IMR-90 (cell line): ENCODE measurements at regions not wholly inside any gene's neighbourhood (a gene's known extent, or its start where the extent isn't known, plus 50 kb on each side); places are given as distances from the start of the nearest gene placed in this dataset.

Source experiments
- ATAC-seq: fragments of 200-7000 bp; cut with Tn5 transposase; 2 replicates; pipeline ENCODE4 v1.9.1; 2020; ENCODE audit warnings: low read depth, mild to moderate bottlenecking, moderate library complexity
- BruUV-seq: library from RNA; stranded (reverse); fragments of 400-500 nt; replicated peaks from 2 replicates; lab custom pipeline; 2021; lab: Mats Ljungman, UMichigan
- CTCF ChIA-PET: fragments of 300-600 bp; formaldehyde crosslinking; extraction: SDS; loops from one replicate; lab custom pipeline; 2021; ENCODE audit warnings: antibody characterized with exemption; lab: Yijun Ruan, JAX
- POLR2A ChIA-PET: fragments of 300-600 bp; sonication (Branson Sonifier 250); formaldehyde crosslinking; loops from one replicate; lab custom pipeline; 2022; ENCODE audit warnings: antibody characterized with exemption; ENCODE audit not compliant: unreplicated experiment; lab: Charles Lee
- DNase-seq: peaks from one replicate; pipeline ENCODE4 v3.0.0; 2013
- H2AFZ ChIP-seq: replicated peaks from 2 replicates; pipeline ENCODE3; 2013; ENCODE audit warnings: low read length, mild to moderate bottlenecking; ENCODE audit not compliant: poor library complexity
- H2AK5ac ChIP-seq: 2 replicates; pipeline ENCODE4 v1.6.1; 2013; ENCODE audit warnings: low read depth, low read length, inconsistent platforms
- H2AK9ac ChIP-seq: replicated peaks from 2 replicates; pipeline ENCODE3; 2013; ENCODE audit warnings: mild to moderate bottlenecking, low read depth, low read length, moderate library complexity; ENCODE audit not compliant: poor library complexity
- H2BK120ac ChIP-seq: 2 replicates; pipeline ENCODE4 v1.6.1; 2013; ENCODE audit warnings: low read depth, low read length, inconsistent platforms
- H2BK15ac ChIP-seq: 3 replicates; pipeline ENCODE4 v1.6.1; 2013; ENCODE audit warnings: low read depth, low read length, inconsistent platforms
- H2BK20ac ChIP-seq: 2 replicates; pipeline ENCODE4 v1.6.1; 2013; ENCODE audit warnings: low read depth, mild to moderate bottlenecking, inconsistent platforms, low read length, moderate library complexity
- H2BK5ac ChIP-seq: 2 replicates; pipeline ENCODE4 v1.6.1; 2013; ENCODE audit warnings: mild to moderate bottlenecking, low read depth, low read length, inconsistent platforms; ENCODE audit not compliant: poor library complexity, severe bottlenecking
- H3K14ac ChIP-seq: replicated peaks from 2 replicates; pipeline ENCODE4 v1.6.1; 2013; ENCODE audit warnings: low read depth, low read length, inconsistent platforms
- H3K18ac ChIP-seq: 2 replicates; pipeline ENCODE4 v1.6.1; 2013; ENCODE audit warnings: low read depth, low read length, control low read depth
- H3K23ac ChIP-seq: 2 replicates; pipeline ENCODE4 v1.6.1; 2013; ENCODE audit warnings: low read depth, low read length, inconsistent platforms
- H3K27ac ChIP-seq: 2 replicates; pipeline ENCODE4 v1.5.1; 2013; ENCODE audit warnings: mild to moderate bottlenecking, control low read depth, low read length; ENCODE audit not compliant: insufficient read depth
- H3K27me3 ChIP-seq: 2 replicates; pipeline ENCODE4 v1.6.1; 2013; ENCODE audit warnings: low read length; ENCODE audit not compliant: control insufficient read depth, insufficient read depth
- H3K36me3 ChIP-seq: 2 replicates; pipeline ENCODE4 v1.6.1; 2013; ENCODE audit warnings: low read length, mixed read lengths; ENCODE audit not compliant: control insufficient read depth, insufficient read depth
- H3K4ac ChIP-seq: 2 replicates; pipeline ENCODE4 v1.6.1; 2013; ENCODE audit warnings: low read depth, low read length, inconsistent platforms
- H3K4me1 ChIP-seq: 2 replicates; pipeline ENCODE4 v1.6.1; 2013; ENCODE audit warnings: low read length, mixed read lengths; ENCODE audit not compliant: control insufficient read depth, insufficient read depth
- H3K4me2 ChIP-seq: 2 replicates; pipeline ENCODE4 v1.6.1; 2013; ENCODE audit warnings: low read depth, mild to moderate bottlenecking, control low read depth, low read length, moderate library complexity
- H3K4me3 ChIP-seq: 2 replicates; pipeline ENCODE4 v1.5.1; 2013; ENCODE audit warnings: low read depth, mild to moderate bottlenecking, control low read depth, low read length, moderate library complexity; ENCODE audit not compliant: insufficient read depth
- H3K56ac ChIP-seq: 2 replicates; pipeline ENCODE4 v1.6.1; 2013; ENCODE audit warnings: low read length, inconsistent platforms; ENCODE audit not compliant: insufficient read depth; ENCODE audit errors: extremely low read depth
- H3K79me1 ChIP-seq, 2 experiments: 2 replicates each; pipeline ENCODE4 v1.6.1; 2013; ENCODE audit warnings: low read length in 2 of 2, inconsistent platforms in 1 of 2, low read depth in 1 of 2
- H3K9ac ChIP-seq: 2 replicates; pipeline ENCODE4 v1.6.1; 2013; ENCODE audit warnings: low read depth, low read length, control low read depth
- H3K9me1 ChIP-seq: 2 replicates; pipeline ENCODE4 v1.6.1; 2013; ENCODE audit warnings: low read length, inconsistent platforms; ENCODE audit not compliant: insufficient read depth
- H3K9me3 ChIP-seq: 2 replicates; pipeline ENCODE4 v1.6.1; 2013; ENCODE audit warnings: low read length; ENCODE audit not compliant: control insufficient read depth, insufficient read depth
- H4K20me1 ChIP-seq: 2 replicates; pipeline ENCODE4 v1.6.1; 2013; ENCODE audit warnings: low read length, inconsistent platforms; ENCODE audit not compliant: insufficient read depth
- H4K5ac ChIP-seq: 2 replicates; pipeline ENCODE4 v1.6.1; 2013; ENCODE audit warnings: mild to moderate bottlenecking, low read depth, low read length, control low read depth
- H4K8ac ChIP-seq, 2 experiments: 2 replicates each; pipeline ENCODE4 v1.6.1; 2013; ENCODE audit warnings: low read depth in 2 of 2, low read length in 2 of 2, control low read depth in 1 of 2, inconsistent platforms in 1 of 2
- H4K91ac ChIP-seq: 2 replicates; pipeline ENCODE4 v1.6.1; 2013; ENCODE audit warnings: low read depth, low read length, inconsistent platforms; ENCODE audit not compliant: insufficient read depth
- BHLHE40 ChIP-seq: fragments of 150-350 bp; IDR thresholded peaks from 2 replicates; pipeline ENCODE4 v1.6.1; 2016; ENCODE audit warnings: mild to moderate bottlenecking, low read depth, low read length
- CEBPB ChIP-seq: IDR thresholded peaks from 2 replicates; pipeline ENCODE4 v1.6.1; 2012; ENCODE audit warnings: low read depth, low read length, improper control_type of control experiment
- FOS ChIP-seq: fragments of 150-350 bp; IDR thresholded peaks from 2 replicates; pipeline ENCODE4 v1.6.1; 2016; ENCODE audit warnings: low read depth, low read length
- MAZ ChIP-seq: IDR thresholded peaks from 2 replicates; pipeline ENCODE4 v1.6.1; 2012; ENCODE audit warnings: low read depth, mild to moderate bottlenecking, low read length, improper control_type of control experiment, moderate library complexity, borderline replicate concordance
- MXI1 ChIP-seq: IDR thresholded peaks from 2 replicates; pipeline ENCODE4 v1.6.1; 2012; ENCODE audit warnings: low read depth, mild to moderate bottlenecking, low read length, moderate library complexity, borderline replicate concordance
- NFE2L2 ChIP-seq: fragments of 150-350 bp; IDR thresholded peaks from 2 replicates; pipeline ENCODE4 v1.6.1; 2016; ENCODE audit warnings: low read depth, mild to moderate bottlenecking, low read length
- RCOR1 ChIP-seq: IDR thresholded peaks from 2 replicates; pipeline ENCODE4 v1.6.1; 2012; ENCODE audit warnings: mild to moderate bottlenecking, low read length, improper control_type of control experiment; ENCODE audit not compliant: insufficient replicate concordance
- RFX5 ChIP-seq: IDR thresholded peaks from 2 replicates; pipeline ENCODE4 v1.8.0; 2012; ENCODE audit warnings: low read depth, mild to moderate bottlenecking, low read length, moderate library complexity
- SMC3 ChIP-seq: fragments of 150-350 bp; IDR thresholded peaks from 2 replicates; pipeline ENCODE4 v1.6.1; 2016; ENCODE audit warnings: low read depth, mild to moderate bottlenecking, antibody characterized with exemption, low read length, moderate library complexity
- USF2 ChIP-seq: fragments of 150-350 bp; IDR thresholded peaks from 2 replicates; pipeline ENCODE4 v1.6.1; 2017; ENCODE audit warnings: mild to moderate bottlenecking, antibody characterized with exemption, low read length, low read depth
- dilution Hi-C: fragments of 300-500 bp; cut with HindIII; formaldehyde crosslinking; loops from one replicate; pipeline ENCODE4 v1.14.3; 2018; ENCODE audit warnings: low sequenced_read_pairs; ENCODE audit not compliant: unreplicated experiment
- in situ Hi-C: fragments of 300-500 bp; cut with MboI; formaldehyde crosslinking; loops from 3 replicates; pipeline ENCODE4 v1.14.3; 2019; ENCODE audit warnings: low sequenced_read_pairs, inconsistent platforms, mixed read lengths
- intact Hi-C: fragments of 100-400 bp; cut with micrococcal nuclease; formaldehyde crosslinking; loops from 2 replicates; pipeline ENCODE4 v1.10.0; 2022
- TF ChIP-seq, protein P1 (sequence below): conservative IDR thresholded peaks from 2 replicates; pipeline ENCODE4 v1.5.1; 2012; ENCODE audit warnings: mild to moderate bottlenecking, low read depth, low read length, improper control_type of control experiment

GRCh38 chr1:218686258-218686657 is 341.1 kb downstream of the TGFB2 start:
- H3K36me3 ChIP-seq: no peaks in the 10 kb centered on the region
- H3K18ac ChIP-seq: peak overlapping the region; percentile 54; the same call in 1 of the 2 replicates
- CTCF ChIA-PET: interaction anchor here (0.6 kb wide), 1 partner anchor 262 kb away, joined by 4 read pairs; no protein-coding TSS in a partner anchor
- H2BK120ac ChIP-seq: peak overlapping the region; percentile 76
- peak overlapping the region; percentile 19; the same call in 1 of the 2 replicates for H3K27ac ChIP-seq
- no peaks in the 10 kb centered on the region for H4K20me1 ChIP-seq
- peak overlapping the region; percentile 46 for H2BK5ac ChIP-seq
- no peak overlapping the region for H2BK20ac ChIP-seq
- no peak overlapping the region for H3K4me3 ChIP-seq
- no peak overlapping the region for H3K23ac ChIP-seq
- H4K91ac ChIP-seq: no peak overlapping the region
- dilution Hi-C loops: no loop called here
- H3K9me1 ChIP-seq: no peaks in the 10 kb centered on the region
- no peak overlapping the region for H2BK15ac ChIP-seq
- no peak overlapping the region for H3K9ac ChIP-seq
- H3K9me3 ChIP-seq: peaks cover 4% of the 10 kb centered on the region
- H2AK5ac ChIP-seq: peak overlapping the region; percentile 52; the same call in 1 of the 2 replicates
- H2AK9ac ChIP-seq: no peak overlapping the region
- H2AFZ ChIP-seq: no peak overlapping the region
- no TSS peak for BruUV-seq
- H3K56ac ChIP-seq: no peak overlapping the region
- H4K5ac ChIP-seq: no peak overlapping the region
- ATAC-seq: peak; percentile 90
- no peak overlapping the region for H3K14ac ChIP-seq
- peak; percentile 79 for DNase-seq
- H3K4me2 ChIP-seq: no peak overlapping the region
- in situ Hi-C loops: no loop called here
- no peaks in the 10 kb centered on the region for H3K79me1 ChIP-seq
- no peak overlapping the region for H4K8ac ChIP-seq
- H3K27me3 ChIP-seq: no peaks in the 10 kb centered on the region
- intact Hi-C loops: loop anchor here (2.0 to 10.0 kb wide), 2 partner anchors 75 to 519 kb away; no protein-coding TSS in a partner anchor
- POLR2A ChIA-PET: interaction anchor here (0.7 to 1.0 kb wide), 2 partner anchors 9 to 341 kb away, joined by 3 read pairs; partner anchors contain the start of gene TGFB2
- no peaks in the 10 kb centered on the region for H3K4me1 ChIP-seq
- peak overlapping the region; percentile 47; the same call in 1 of the 2 replicates for H3K4ac ChIP-seq
- TF ChIP-seq USF2 (no peak), FOS (peak; percentile 82), NFE2L2 (no peak), MAZ (no peak), RCOR1 (no peak), SMC3 (no peak), CEBPB (peak; percentile 30; the same call in 1 of the 2 replicates), BHLHE40 (no peak), RFX5 (no peak), MXI1 (no peak)
- TF ChIP-seq, protein P1, sequence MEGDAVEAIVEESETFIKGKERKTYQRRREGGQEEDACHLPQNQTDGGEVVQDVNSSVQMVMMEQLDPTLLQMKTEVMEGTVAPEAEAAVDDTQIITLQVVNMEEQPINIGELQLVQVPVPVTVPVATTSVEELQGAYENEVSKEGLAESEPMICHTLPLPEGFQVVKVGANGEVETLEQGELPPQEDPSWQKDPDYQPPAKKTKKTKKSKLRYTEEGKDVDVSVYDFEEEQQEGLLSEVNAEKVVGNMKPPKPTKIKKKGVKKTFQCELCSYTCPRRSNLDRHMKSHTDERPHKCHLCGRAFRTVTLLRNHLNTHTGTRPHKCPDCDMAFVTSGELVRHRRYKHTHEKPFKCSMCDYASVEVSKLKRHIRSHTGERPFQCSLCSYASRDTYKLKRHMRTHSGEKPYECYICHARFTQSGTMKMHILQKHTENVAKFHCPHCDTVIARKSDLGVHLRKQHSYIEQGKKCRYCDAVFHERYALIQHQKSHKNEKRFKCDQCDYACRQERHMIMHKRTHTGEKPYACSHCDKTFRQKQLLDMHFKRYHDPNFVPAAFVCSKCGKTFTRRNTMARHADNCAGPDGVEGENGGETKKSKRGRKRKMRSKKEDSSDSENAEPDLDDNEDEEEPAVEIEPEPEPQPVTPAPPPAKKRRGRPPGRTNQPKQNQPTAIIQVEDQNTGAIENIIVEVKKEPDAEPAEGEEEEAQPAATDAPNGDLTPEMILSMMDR: no peak
